ENCODE measurements at regions not wholly inside any gene's neighbourhood (a gene's known extent, or its start where the extent isn't known, plus 50 kb on each side); places are given as distances from the start of the nearest gene placed in this dataset.

GRCh38 chr2:42880738-42881690 lies 88.6 kb upstream of the HAAO start:
- DNase-seq (ENCODE audit: low spot score): no peak

DNA sequence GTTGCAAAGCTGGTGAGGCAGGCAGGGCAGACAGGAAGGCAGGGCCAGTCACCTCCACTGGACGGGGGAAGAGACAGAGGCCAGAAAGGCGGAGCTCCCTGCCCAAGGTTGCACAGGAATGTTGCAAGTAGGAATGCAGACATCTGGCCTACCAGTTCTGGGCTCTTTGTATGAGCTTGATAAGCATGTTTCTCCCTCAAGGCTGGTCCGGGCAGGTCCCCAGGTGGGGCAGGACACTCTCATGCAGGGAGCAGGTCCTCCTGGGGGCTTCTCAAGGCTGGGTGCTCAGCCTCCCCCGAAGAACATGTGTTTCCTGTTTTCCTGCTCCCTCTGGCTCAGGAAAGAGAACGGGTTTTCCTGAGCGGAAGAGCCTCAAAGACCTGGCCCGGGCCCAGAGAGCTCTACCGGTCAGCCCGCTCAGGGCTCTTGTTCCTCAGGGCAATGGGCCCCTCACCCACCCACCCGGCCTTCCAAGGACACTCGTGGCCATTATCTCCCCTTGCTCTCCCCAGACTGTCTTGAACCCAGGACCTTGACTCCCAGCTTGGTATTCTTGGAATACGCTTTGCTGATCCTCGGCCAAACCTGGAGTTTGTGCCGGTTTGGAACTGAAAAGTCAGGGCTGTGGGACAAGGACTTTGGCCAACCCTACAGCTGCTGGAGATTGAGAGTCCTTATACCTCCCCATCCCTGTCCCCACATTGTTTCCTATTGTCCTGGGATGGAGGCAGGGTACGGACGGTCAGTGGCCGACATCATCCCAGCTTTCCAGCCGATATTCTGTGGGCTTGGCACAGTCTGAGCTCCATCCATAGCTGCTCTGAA lies 87.7 kb upstream of the HAAO start:
- DNase-seq (ENCODE audit: low spot score): no peak

- DNase-seq (ENCODE audit: low spot score): no peak
Observed at GRCh38 chr2:42879121-42879705, 86.8 kb upstream of the HAAO start.

- DNase-seq (ENCODE audit: low spot score): no peak
Observed at GRCh38 chr2:42878581-42878980, 86.2 kb upstream of the HAAO start.

GRCh38 chr2:42877936-42878335 lies 85.6 kb upstream of the HAAO start:
- DNase-seq (ENCODE audit: low spot score): no peak

DNA sequence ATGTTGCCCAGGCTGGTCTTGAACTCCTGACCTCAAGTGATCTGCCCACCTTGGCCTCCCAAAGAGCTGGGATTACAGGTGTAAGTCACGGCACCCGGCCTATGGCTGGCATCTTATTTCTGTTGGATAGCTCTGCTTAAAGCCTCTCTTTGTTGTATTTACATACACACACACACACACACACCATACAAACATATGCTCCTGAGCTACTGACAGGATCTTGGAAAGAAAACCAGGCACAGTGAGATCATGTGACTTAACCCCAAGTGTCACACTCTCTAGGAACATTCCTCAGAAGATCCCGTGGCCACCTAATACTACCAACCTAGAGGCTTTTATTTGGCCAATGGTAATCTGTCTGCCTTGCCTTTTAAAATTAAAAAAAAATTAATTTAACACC lies 85.1 kb upstream of the HAAO start:
- DNase-seq (ENCODE audit: low spot score): no peak

DNA sequence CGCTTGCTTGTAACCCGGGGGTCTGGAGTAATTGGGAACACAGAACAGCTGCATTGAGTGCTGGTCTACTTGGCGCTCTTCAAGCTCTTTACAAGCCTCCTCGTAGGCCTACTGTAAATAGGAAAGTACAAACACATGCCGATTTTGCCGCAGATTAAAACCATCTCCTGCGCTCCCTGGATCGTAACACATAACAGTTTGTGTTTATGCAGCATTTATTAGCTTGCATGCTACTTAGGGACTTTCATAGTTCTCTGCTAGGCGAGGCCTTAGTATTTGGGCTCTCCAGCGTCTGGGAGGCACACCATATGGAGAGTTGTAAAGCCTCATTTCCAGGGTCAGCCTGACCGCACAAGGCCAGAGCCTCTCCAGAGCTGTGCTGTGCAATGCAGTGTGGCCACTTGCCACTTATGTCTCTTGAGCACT lies 84.0 kb upstream of the HAAO start:
- DNase-seq (ENCODE audit: low spot score): no peak

- no peak for DNase-seq (ENCODE audit: low spot score)
Observed at GRCh38 chr2:42875880-42876279, 83.5 kb upstream of the HAAO start.

GRCh38 chr2:42874949-42875801 lies 82.8 kb upstream of the HAAO start:
- DNase-seq (ENCODE audit: low spot score): no peak

- DNase-seq (ENCODE audit: low spot score): no peak
Observed at GRCh38 chr2:42872721-42873120, 80.3 kb upstream of the HAAO start.

DNA sequence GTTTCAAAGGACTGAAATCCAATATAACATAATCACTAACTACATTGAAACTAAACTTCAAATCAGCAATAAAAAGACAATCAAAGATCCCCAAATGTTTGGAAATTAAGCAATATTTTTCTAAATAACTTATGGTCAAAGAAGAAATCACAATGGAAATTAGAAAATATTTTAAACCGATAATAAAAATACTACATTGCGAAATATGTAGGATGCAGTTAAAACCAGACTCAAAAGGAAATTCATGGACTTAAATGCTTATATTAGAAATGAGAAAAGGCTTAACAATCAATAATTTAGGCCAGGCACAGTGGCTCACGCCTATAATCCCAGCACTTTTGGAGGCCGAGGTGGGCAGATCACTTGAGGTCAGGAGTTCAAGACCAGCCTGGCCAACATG lies 79.0 kb upstream of the HAAO start:
- no peak for DNase-seq (ENCODE audit: low spot score)

DNA sequence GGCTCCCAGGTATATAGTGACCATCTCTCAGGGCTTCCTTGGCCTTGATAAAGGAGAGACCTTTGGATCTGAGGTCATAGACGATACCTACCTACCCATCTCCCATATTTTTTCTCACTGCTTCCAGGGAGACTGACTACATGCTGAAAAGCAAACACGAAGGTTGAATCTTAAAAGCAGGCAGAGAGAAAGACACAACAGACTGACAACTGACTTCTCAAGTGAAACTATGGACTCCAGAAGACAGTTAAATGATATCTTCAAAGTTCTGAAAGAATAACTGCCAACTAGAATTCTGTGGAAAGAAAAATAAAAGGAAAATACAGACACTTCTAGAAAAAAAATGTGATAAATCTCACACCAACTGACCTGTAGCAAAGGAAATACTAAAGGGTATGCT lies 76.5 kb upstream of the HAAO start:
- DNase-seq (ENCODE audit: low spot score): no peak

DNA sequence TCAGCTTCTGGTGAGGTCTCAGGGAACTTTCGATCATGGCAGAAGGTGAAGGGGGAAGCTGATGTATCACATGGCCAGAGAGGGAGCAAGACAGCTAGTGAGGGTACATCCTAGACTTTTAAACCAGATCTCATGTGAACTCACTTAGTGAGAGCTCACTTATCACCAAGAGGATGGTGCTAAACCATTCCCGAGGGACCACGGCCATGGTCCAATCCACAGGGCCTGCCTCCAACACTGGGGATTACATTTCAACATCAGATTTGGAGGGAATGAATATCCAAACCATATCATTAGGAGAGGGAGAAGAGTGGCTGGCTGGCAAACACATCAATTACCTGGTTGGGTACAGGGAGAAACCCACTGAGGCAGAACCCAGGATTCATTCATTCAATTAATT lies 75.7 kb upstream of the HAAO start:
- peak; percentile 57 for DNase-seq (ENCODE audit: low spot score)

DNA sequence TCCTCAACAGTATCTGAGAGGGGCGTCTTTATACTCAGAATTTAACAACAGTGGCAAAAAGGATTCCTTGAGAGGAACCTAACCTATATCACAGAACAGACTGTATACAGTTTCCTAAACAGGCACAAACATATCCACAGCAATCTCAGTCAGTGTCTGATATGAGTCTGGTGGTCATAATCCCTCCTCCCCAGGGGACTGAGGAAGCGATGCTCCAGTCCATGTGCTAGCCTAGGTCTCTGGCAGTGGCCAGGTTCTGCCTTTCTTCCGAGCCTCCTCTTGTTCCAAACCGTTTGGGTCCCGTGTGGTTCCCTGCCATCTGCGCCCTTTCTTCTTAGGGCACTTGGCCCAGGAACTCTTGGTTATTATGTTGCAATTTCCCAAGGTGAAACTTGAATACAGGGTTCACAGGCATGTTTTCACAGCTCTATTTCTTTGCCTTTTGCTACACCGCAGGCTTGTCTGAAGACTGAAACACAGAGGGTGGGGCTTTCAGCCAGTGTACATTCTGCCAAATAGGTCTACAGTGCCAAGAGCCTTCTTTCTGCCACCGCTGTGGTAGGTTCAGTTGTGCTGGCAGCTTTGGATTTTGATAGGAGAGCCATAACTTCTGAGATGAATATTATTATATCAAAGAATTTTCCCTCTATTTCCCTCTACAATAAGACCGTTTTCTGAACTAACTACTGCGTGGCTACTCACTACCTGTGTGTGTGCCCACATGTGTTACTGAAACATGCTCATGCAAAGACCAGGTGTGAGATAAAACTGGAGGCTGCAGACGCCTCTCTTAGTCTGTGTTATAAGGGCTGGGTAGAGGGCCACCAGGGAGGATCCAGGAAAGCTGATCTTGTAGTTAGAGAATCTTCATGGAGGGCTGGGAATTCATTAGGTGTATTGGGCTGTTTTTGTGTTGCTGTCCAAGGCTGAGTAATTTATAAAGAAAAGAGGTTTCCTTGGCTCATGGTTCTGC lies 75.0 kb upstream of the HAAO start:
- peak; percentile 59 for DNase-seq (ENCODE audit: low spot score)

DNA sequence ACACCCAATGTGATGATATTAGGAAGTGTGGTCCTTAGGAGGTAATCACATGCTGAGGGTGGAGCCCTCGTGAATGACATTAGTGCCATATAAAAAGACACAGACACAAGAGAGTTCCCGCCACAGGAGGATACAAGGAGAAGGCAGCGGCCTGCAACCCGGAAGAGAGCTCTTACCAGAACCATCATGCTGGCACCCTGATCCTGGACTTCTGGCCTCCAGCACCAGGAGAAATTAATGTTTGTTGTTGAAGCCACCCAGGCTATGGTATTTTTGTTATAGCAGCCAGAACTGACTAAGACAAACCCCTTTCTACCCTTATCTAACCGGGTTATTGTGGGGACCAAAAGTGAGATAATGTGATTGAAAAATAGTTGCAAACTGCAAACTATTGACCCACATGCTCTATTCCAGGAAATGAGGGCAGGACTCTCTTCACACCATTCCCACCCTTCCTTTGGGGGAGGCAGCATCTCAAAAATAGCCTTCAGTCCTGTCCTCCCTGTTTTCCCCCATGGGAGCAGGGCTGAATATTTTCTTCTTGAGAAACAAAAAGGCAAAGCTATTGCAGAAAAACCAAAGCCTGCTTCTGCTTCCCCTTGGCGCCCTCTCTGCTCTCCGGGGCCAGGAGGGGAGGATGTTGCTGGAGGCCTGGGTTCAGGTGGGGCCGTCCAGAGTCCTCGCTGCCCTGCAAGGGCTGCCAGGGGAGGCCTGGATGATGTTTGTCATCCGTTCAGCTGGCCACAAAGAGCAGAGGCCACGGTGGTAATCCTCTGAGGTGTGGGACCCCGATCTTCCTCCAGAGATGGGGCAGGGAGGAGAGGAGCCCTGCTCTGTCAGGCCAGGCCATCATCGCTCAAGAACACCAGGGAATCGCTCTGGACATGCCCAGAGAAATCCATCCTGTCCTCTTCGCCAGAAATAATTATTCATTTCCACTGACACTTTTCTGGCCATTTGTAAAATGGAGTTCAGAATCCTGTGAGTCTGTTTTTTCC lies 73.8 kb upstream of the HAAO start:
- peak; percentile 85 for DNase-seq (ENCODE audit: low spot score)

GRCh38 chr2:42864641-42865280 lies 72.4 kb upstream of the HAAO start:
- DNase-seq (ENCODE audit: low spot score): peak; percentile 55

GRCh38 chr2:42864222-42864621 lies 71.8 kb upstream of the HAAO start:
- DNase-seq (ENCODE audit: low spot score): peak; percentile 62

- peak; percentile 82 for DNase-seq (ENCODE audit: low spot score)
Observed at GRCh38 chr2:42863751-42864150, 71.4 kb upstream of the HAAO start.
